CD14-positive monocyte (primary cell): ENCODE measurements at regions not wholly inside any gene's neighbourhood (a gene's known extent, or its start where the extent isn't known, plus 50 kb on each side); places are given as distances from the start of the nearest gene placed in this dataset.

Experiments
- DNase-seq, 3 donors: peaks; one replicate each; pipeline ENCODE4 v3.0.0-alpha.2; 2011 to 2022
- H2AFZ ChIP-seq: 2 replicates; pipeline ENCODE4 v1.6.0; 2012; ENCODE audit warnings: mild to moderate bottlenecking, low read depth, low read length, inconsistent platforms; ENCODE audit not compliant: insufficient read depth, poor library complexity, severe bottlenecking
- H3K27ac ChIP-seq, 2 donors: 1 replicate in 1 of 2; 2 replicates in 1 of 2; pipeline ENCODE4 v1.5.1; 2012 to 2013; ENCODE audit warnings: low read length in 2 of 2, control low read depth in 1 of 2, inconsistent platforms in 1 of 2, low read depth in 1 of 2, mild to moderate bottlenecking in 1 of 2
- H3K27me3 ChIP-seq, 2 donors: one replicate each; pipeline versions ENCODE4 v1.6.0 to v1.6.1; 2011 to 2013; ENCODE audit warnings: low read length in 2 of 2; ENCODE audit not compliant: control insufficient read depth in 2 of 2, insufficient read depth in 2 of 2
- H3K36me3 ChIP-seq, 2 donors: replicated peaks in 1 of 2; 1 replicate in 1 of 2; 2 replicates in 1 of 2; pipeline versions ENCODE4 v1.5.1 to v1.6.1; 2012 to 2013; ENCODE audit warnings: low read length in 2 of 2, control low read depth in 1 of 2, inconsistent platforms in 1 of 2, mild to moderate bottlenecking in 1 of 2; ENCODE audit not compliant: insufficient read depth in 2 of 2, control insufficient read depth in 1 of 2
- H3K4me1 ChIP-seq, 2 donors: 1 replicate in 1 of 2; 2 replicates in 1 of 2; pipeline versions ENCODE4 v1.5.1 to v1.6.1; 2012 to 2013; ENCODE audit warnings: low read length in 2 of 2, control low read depth in 1 of 2, inconsistent platforms in 1 of 2, mild to moderate bottlenecking in 1 of 2, moderate library complexity in 1 of 2; ENCODE audit not compliant: insufficient read depth in 2 of 2, control insufficient read depth in 1 of 2
- H3K4me2 ChIP-seq: replicated peaks from 2 replicates; pipeline ENCODE3; 2012; ENCODE audit warnings: low read length, moderate library complexity, mild to moderate bottlenecking; ENCODE audit not compliant: poor library complexity, severe bottlenecking; ENCODE audit errors: extremely low read depth
- H3K4me3 ChIP-seq, 3 experiments: fragments of 200-600 bp in 1 of 3; sonication (generic) in 1 of 3; replicated peaks in 1 of 3; 1 replicate in 2 of 3; 2 replicates in 1 of 3; pipeline ENCODE4 v1.5.1; 2011 to 2013; ENCODE audit warnings: low read length in 3 of 3, mild to moderate bottlenecking in 3 of 3, control low read depth in 2 of 3, low read depth in 2 of 3, inconsistent platforms in 1 of 3, moderate library complexity in 1 of 3
- H3K79me2 ChIP-seq: 2 replicates; pipeline ENCODE4 v1.6.0; 2012; ENCODE audit warnings: mild to moderate bottlenecking, control low read depth, inconsistent platforms, low read length, moderate library complexity; ENCODE audit not compliant: insufficient read depth
- H3K9ac ChIP-seq: 2 replicates; pipeline ENCODE4 v1.6.0; 2017; ENCODE audit warnings: low read length, mild to moderate bottlenecking; ENCODE audit not compliant: insufficient read depth, poor library complexity, severe bottlenecking
- H3K9me3 ChIP-seq, 2 donors: replicated peaks in 1 of 2; 1 replicate in 1 of 2; 2 replicates in 1 of 2; pipeline versions ENCODE4 v1.5.1 to v1.6.1; 2012 to 2013; ENCODE audit warnings: low read length in 2 of 2, control low read depth in 1 of 2; ENCODE audit not compliant: control insufficient read depth in 1 of 2, insufficient read depth in 1 of 2
- H4K20me1 ChIP-seq: 2 replicates; pipeline ENCODE4 v1.6.0; 2012; ENCODE audit warnings: mild to moderate bottlenecking, low read length, control low read depth, moderate library complexity; ENCODE audit not compliant: insufficient read depth
- H3K27ac Mint-ChIP-seq, 7 donors: one replicate each; pipeline ENCODE4 v1.8.0; 2020; ENCODE audit warnings: mild to moderate bottlenecking in 7 of 7, mixed read lengths in 7 of 7, moderate library complexity in 6 of 7, inconsistent platforms in 2 of 7
- H3K27me3 Mint-ChIP-seq, 3 donors: one replicate each; pipeline ENCODE4 v1.8.0; 2021 to 2022; ENCODE audit warnings: low read depth in 3 of 3, mild to moderate bottlenecking in 3 of 3, mixed read lengths in 3 of 3, moderate library complexity in 3 of 3, inconsistent platforms in 1 of 3
- H3K36me3 Mint-ChIP-seq, 2 donors: one replicate each; pipeline ENCODE4 v1.8.0; 2020; ENCODE audit warnings: mixed read lengths in 2 of 2, inconsistent platforms in 1 of 2, mild to moderate bottlenecking in 1 of 2
- H3K4me1 Mint-ChIP-seq: one replicate; pipeline ENCODE4 v1.8.0; 2020; ENCODE audit warnings: mild to moderate bottlenecking, mixed read lengths
- H3K4me3 Mint-ChIP-seq, 2 donors: one replicate each; pipeline ENCODE4 v1.8.0; 2020; ENCODE audit warnings: mild to moderate bottlenecking in 2 of 2, mixed read lengths in 2 of 2, moderate library complexity in 1 of 2
- H3K9me3 Mint-ChIP-seq, 7 donors: one replicate each; pipeline ENCODE4 v1.8.0; 2020 to 2022; ENCODE audit warnings: mixed read lengths in 7 of 7, mild to moderate bottlenecking in 6 of 7, moderate library complexity in 6 of 7, inconsistent platforms in 2 of 7
- WGBS: methylation state at CpG from one replicate; pipeline ENCODE4 v1.1.5; 2013; ENCODE audit warnings: missing lambda C conversion rate; ENCODE audit not compliant: insufficient coverage; 5-methylcytosine and 5-hydroxymethylcytosine counted together
- intact Hi-C, 2 donors: fragments of 100-400 bp; cut with micrococcal nuclease; formaldehyde crosslinking; loops; one replicate each; pipeline versions ENCODE4 v1.15.0 to v1.15.1; 2023
- TF ChIP-seq, protein P1 (sequence below): fragments of 200-600 bp; IDR thresholded peaks from one replicate; pipeline ENCODE4 v1.8.0; 2022; ENCODE audit warnings: antibody characterized with exemption, mild to moderate bottlenecking

DNA sequence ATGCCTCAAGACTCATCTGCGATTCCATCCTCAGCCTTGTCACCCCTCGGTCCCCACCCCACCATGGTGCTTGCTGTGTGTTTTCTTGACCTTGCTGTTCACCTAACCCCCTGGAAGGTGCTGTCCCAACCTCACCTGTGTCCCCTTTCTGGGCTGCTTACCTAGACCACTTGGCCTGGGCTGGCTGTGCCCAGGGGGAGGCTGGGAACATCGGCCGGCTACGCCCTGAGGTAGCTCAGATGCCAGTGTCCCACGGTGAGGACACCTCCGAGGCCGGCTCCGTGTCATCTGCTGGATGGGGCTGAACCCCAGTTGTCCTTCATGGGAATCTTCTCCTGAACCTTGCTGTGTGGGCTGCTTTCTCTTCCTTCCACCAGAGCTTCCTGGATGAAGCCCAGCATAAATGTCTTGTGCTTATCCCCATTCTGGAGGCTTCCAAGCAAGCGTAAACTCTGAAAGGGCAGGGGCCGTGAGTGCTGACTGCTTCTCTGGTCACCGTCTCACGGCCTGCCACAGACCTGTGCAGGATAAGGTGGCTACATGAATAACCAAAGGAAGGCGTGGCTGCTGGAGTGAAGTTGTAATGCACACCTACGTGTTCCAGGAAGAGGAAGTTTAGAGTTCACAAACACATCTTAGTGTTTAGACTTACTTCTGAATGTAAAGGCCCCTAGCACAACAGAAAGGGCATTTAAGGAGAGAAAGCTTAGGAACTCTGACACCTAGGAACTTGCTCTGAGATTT is 724.3 kb downstream of the TBC1D22A start:
- Histone ChIP-seq H2AFZ (no peak overlapping the region), H3K4me2 (no peak overlapping the region), H3K36me3 (no peaks in the 10 kb centered on the region), H4K20me1 (no peaks in the 10 kb centered on the region), H3K9ac (no peak overlapping the region), H3K79me2 (no peaks in the 10 kb centered on the region), H3K27me3 (no peaks in the 10 kb centered on the region), H3K27ac (no peak overlapping the region), H3K9me3 (no peaks in the 10 kb centered on the region), H3K4me1 (no peaks in the 10 kb centered on the region), H3K4me3 (no peak overlapping the region)
- H3K27me3 Mint-ChIP-seq, result peaks cover 0 to 2% (median 0%) of the 10 kb centered on the region in 3 donors
- 98% methylated on average over 12 of the region's 15 CpGs for WGBS
- H3K4me1 Mint-ChIP-seq, result no peaks in the 10 kb centered on the region
- H3K9me3 Mint-ChIP-seq, result peaks cover 0 to 12% (median 4%) of the 10 kb centered on the region in 7 donors
- DNase-seq, result no peak
- no peak overlapping the region for H3K27ac Mint-ChIP-seq
- H3K36me3 Mint-ChIP-seq, result no peaks in the 10 kb centered on the region
- intact Hi-C loops, result no loop called here
- TF ChIP-seq, protein P1, sequence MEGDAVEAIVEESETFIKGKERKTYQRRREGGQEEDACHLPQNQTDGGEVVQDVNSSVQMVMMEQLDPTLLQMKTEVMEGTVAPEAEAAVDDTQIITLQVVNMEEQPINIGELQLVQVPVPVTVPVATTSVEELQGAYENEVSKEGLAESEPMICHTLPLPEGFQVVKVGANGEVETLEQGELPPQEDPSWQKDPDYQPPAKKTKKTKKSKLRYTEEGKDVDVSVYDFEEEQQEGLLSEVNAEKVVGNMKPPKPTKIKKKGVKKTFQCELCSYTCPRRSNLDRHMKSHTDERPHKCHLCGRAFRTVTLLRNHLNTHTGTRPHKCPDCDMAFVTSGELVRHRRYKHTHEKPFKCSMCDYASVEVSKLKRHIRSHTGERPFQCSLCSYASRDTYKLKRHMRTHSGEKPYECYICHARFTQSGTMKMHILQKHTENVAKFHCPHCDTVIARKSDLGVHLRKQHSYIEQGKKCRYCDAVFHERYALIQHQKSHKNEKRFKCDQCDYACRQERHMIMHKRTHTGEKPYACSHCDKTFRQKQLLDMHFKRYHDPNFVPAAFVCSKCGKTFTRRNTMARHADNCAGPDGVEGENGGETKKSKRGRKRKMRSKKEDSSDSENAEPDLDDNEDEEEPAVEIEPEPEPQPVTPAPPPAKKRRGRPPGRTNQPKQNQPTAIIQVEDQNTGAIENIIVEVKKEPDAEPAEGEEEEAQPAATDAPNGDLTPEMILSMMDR, result no peak
- no peak overlapping the region for H3K4me3 Mint-ChIP-seq

DNA sequence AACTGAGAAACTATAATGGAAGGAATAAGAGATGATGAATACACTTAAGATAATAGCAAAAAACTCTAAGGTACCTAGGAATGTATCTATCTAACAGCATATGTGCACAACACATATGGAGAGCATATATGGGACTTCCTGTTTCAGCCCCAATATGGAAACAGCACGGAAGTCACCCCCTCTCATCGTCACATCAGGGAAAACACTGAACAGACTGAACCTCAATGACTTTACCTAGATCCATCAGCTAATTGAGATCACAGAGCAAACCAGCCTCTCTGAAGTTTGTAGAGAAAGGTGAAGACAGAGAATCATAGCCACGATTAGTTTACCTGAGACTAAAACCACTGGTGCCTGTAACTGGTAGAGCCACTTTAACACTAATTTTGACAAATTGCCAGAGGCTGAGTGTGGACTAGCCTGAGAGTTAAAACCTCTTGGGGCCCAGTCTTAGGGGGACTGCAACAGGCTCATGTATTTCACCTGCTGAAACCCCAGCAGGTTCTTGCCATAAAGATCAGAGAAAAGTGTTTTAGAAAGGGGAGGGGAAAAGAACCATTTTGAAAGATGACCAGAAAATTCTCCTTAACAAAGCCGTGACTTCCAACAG is 722.6 kb downstream of the TBC1D22A start:
- no peaks in the 10 kb centered on the region for H3K4me1 Mint-ChIP-seq
- Histone ChIP-seq H3K4me2 (no peak overlapping the region), H4K20me1 (no peaks in the 10 kb centered on the region), H3K4me3 (no peak overlapping the region), H3K9ac (no peak overlapping the region), H2AFZ (no peak overlapping the region), H3K36me3 (no peaks in the 10 kb centered on the region), H3K4me1 (no peaks in the 10 kb centered on the region), H3K27me3 (no peaks in the 10 kb centered on the region), H3K79me2 (no peaks in the 10 kb centered on the region), H3K9me3 (no peaks in the 10 kb centered on the region), H3K27ac (no peak overlapping the region)
- H3K36me3 Mint-ChIP-seq, result no peaks in the 10 kb centered on the region
- H3K4me3 Mint-ChIP-seq, result no peak overlapping the region
- peaks cover 0 to 2% (median 0%) of the 10 kb centered on the region in 3 donors for H3K27me3 Mint-ChIP-seq
- intact Hi-C loops, result no loop called here
- TF ChIP-seq, protein P1, result no peak
- H3K9me3 Mint-ChIP-seq, result peaks cover 0 to 12% (median 2%) of the 10 kb centered on the region in 7 donors
- WGBS, result 75% methylated on average over 1 of the region's 4 CpGs
- no peak for DNase-seq
- H3K27ac Mint-ChIP-seq, result no peak overlapping the region
